C4-2B (cell line): ENCODE measurements at regions not wholly inside any gene's neighbourhood (a gene's known extent, or its start where the extent isn't known, plus 50 kb on each side); places are given as distances from the start of the nearest gene placed in this dataset.

ENCODE experiments used
- ZFX ChIP-seq: fragments of 450-650 bp; IDR thresholded peaks from 2 replicates; pipeline ENCODE4 v1.6.1; 2017
- TF ChIP-seq, protein P1 (sequence below): fragments of 450-650 bp; conservative IDR thresholded peaks from 2 replicates; pipeline ENCODE4 v1.5.1; 2017; ENCODE audit warnings: mild to moderate bottlenecking

DNA sequence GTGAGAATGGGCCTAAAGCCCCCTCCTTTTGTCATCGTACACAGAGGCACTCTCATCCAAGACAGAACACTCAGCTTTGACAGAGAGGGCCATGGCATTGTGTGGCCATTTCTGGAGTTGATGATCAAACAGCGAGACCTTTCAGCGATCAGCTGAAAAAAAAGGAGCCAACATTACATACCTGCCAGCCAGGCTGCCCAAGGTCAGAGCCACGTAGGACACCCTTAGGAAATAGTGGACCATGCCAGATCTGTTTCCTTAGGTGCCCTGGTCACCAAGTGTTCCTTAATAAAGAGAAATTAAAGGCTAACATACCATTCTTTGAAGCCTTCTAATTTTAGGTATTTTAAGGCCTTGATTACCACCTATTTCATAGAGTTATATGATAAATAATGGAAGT is 105.5 kb upstream of the PRLR start:
- TF ChIP-seq, protein P1, sequence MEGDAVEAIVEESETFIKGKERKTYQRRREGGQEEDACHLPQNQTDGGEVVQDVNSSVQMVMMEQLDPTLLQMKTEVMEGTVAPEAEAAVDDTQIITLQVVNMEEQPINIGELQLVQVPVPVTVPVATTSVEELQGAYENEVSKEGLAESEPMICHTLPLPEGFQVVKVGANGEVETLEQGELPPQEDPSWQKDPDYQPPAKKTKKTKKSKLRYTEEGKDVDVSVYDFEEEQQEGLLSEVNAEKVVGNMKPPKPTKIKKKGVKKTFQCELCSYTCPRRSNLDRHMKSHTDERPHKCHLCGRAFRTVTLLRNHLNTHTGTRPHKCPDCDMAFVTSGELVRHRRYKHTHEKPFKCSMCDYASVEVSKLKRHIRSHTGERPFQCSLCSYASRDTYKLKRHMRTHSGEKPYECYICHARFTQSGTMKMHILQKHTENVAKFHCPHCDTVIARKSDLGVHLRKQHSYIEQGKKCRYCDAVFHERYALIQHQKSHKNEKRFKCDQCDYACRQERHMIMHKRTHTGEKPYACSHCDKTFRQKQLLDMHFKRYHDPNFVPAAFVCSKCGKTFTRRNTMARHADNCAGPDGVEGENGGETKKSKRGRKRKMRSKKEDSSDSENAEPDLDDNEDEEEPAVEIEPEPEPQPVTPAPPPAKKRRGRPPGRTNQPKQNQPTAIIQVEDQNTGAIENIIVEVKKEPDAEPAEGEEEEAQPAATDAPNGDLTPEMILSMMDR = no peak
- no peak for TF ChIP-seq ZFX
